H1 (cell line): ENCODE measurements at regions not wholly inside any gene's neighbourhood (a gene's known extent, or its start where the extent isn't known, plus 50 kb on each side); places are given as distances from the start of the nearest gene placed in this dataset.

Experiments
- KDM5A ChIP-seq: fragments of 200-600 bp; IDR thresholded peaks from 2 replicates; pipeline ENCODE4 v1.7.1; 2012; ENCODE audit warnings: mild to moderate bottlenecking, low read length, inconsistent platforms, mixed read lengths
- RFX5 ChIP-seq: IDR thresholded peaks from 2 replicates; pipeline ENCODE4 v1.6.1; 2011; ENCODE audit warnings: low read depth, low read length, improper control_type of control experiment, borderline replicate concordance
- RXRA ChIP-seq: IDR thresholded peaks from 2 replicates; pipeline ENCODE4 v1.6.1; 2011; ENCODE audit warnings: low read depth, mild to moderate bottlenecking, low read length, moderate library complexity; ENCODE audit not compliant: insufficient read depth
- SAP30 ChIP-seq: fragments of 300-600 bp; sonication (generic); IDR thresholded peaks from 2 replicates; pipeline ENCODE4 v1.7.1; 2012; ENCODE audit warnings: low read length, moderate library complexity, mild to moderate bottlenecking, inconsistent platforms; ENCODE audit not compliant: insufficient read depth, insufficient replicate concordance
- TAF7 ChIP-seq: optimal IDR thresholded peaks from 2 replicates; pipeline ENCODE3; 2011; ENCODE audit warnings: low read depth, mild to moderate bottlenecking, inconsistent platforms, low read length, moderate library complexity, borderline replicate concordance
- TEAD4 ChIP-seq: IDR thresholded peaks from 2 replicates; pipeline ENCODE4 v1.6.1; 2012; ENCODE audit warnings: low read depth, low read length, inconsistent platforms, mixed read lengths
- TF ChIP-seq, protein P1 (sequence below): IDR thresholded peaks from 2 replicates; pipeline ENCODE4 v1.6.1; 2012; ENCODE audit warnings: low read length, inconsistent platforms

DNA sequence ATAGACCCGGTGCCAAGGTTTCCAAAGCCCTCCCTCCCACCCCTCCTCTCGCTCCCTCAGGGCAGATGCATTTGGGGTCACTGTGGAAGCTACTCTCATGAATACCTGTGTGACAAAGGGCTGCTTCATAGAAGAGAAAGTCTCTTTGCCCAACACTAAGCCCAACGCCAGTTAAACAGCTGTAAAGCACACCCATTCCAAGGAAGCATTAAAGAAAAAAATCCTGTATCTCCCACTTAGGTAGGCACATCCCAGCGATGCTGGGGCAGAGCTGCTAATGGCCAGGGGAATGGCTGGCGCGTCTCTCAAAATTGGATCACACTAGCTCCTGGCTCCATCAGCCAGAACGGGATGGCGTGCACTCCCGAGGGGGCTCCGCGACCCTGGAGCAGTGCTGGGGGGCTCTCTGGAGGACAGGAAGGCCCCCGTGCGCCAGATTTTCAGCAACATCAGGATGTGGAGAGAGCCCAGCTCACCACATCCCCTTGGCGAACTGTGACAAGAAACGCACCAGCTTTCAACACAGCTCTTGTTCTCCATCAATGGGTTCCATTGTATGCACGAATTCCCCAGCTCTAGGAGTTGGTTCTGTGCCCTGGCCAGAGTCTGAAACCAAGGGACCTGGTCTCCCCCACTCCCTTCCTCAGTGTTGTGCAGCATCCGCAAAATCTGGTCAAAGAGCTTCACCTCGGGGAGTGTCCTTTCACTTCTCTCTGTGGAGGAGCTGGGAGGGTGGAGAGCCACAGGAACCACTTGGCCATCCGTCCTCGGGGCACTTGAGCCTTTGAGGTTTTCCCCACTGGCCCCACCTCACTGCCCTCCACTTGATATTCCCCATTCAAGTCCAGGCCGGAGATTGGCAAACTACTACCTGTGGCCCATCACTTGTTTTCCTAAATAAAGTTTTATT, 74.1 kb downstream of the TFAP2C start (continued):
- TF ChIP-seq RXRA: no peak
- TF ChIP-seq SAP30: no peak
- TF ChIP-seq, protein P1, sequence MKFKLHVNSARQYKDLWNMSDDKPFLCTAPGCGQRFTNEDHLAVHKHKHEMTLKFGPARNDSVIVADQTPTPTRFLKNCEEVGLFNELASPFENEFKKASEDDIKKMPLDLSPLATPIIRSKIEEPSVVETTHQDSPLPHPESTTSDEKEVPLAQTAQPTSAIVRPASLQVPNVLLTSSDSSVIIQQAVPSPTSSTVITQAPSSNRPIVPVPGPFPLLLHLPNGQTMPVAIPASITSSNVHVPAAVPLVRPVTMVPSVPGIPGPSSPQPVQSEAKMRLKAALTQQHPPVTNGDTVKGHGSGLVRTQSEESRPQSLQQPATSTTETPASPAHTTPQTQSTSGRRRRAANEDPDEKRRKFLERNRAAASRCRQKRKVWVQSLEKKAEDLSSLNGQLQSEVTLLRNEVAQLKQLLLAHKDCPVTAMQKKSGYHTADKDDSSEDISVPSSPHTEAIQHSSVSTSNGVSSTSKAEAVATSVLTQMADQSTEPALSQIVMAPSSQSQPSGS: no peak
- no peak for TF ChIP-seq RFX5
- TF ChIP-seq KDM5A: no peak
- TF ChIP-seq TEAD4: no peak
- TF ChIP-seq TAF7: no peak
